ENCODE measurements at regions not wholly inside any gene's neighbourhood (a gene's known extent, or its start where the extent isn't known, plus 50 kb on each side); places are given as distances from the start of the nearest gene placed in this dataset.
A peak's percentile ranks its signal among the peaks of the same experiment; 100 is the strongest.

DNA sequence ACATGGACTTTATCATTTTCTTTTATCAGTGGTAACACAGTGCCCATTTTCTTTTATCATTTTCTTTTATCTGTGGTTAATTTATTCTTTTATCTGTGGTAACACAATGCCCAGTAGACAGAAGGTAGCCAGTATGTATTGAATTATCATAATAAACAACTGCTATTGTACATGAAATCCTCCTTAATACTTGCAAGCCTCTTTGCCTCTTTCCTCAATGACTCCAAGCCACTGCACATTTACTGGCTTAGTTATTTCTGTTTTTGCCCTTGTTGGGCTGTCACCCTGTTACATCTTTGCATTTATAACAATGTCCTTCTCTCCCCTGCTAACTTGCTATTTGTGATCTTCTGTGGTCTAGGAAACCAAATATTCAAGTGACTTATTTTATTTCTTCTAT lies 345.0 kb downstream of the ATP23 start:
- POLR2A ChIA-PET: no interaction called here
- Histone ChIP-seq H3K27me3 (ENCODE audit: control insufficient read depth, insufficient read depth, low read length) (no peaks in the 10 kb centered on the region), H3K36me3 (ENCODE audit: control insufficient read depth, insufficient read depth, low read length) (no peaks in the 10 kb centered on the region), H3K4me3 (ENCODE audit: low read depth, low read length) (no peak overlapping the region)
- CTCF ChIA-PET: interaction anchor here (1.0 to 1.7 kb wide), 2 partner anchors 9 to 19 kb away, joined by 3 to 4 read pairs; no protein-coding TSS in a partner anchor
- no peak for DNase-seq (ENCODE audit: low read depth)
- TF ChIP-seq, protein P1, sequence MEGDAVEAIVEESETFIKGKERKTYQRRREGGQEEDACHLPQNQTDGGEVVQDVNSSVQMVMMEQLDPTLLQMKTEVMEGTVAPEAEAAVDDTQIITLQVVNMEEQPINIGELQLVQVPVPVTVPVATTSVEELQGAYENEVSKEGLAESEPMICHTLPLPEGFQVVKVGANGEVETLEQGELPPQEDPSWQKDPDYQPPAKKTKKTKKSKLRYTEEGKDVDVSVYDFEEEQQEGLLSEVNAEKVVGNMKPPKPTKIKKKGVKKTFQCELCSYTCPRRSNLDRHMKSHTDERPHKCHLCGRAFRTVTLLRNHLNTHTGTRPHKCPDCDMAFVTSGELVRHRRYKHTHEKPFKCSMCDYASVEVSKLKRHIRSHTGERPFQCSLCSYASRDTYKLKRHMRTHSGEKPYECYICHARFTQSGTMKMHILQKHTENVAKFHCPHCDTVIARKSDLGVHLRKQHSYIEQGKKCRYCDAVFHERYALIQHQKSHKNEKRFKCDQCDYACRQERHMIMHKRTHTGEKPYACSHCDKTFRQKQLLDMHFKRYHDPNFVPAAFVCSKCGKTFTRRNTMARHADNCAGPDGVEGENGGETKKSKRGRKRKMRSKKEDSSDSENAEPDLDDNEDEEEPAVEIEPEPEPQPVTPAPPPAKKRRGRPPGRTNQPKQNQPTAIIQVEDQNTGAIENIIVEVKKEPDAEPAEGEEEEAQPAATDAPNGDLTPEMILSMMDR (IDR thresholded peaks at IDR 0.05; ENCODE audit: insufficient read depth, low read depth, low read length): no peak

DNA sequence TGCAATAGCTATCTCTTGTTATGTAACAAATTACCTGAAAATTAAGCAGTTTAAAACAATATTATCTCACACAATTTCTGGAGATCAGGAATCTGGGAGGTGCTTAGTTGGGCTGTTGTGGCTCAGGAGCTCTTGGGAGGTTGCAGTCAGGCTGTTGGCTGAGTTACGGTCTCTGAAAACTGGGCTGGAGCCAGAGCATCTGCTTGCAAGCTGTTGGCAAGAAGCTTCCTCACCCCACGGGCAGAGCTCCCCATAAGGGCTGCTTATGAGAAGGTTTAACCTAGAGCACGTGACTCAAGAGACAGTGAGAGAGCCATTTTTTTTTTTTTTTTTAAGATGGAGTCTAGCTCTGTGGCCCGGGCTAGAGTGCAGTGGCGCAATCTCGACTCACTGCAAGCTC lies 346.8 kb downstream of the ATP23 start:
- CTCF ChIA-PET: interaction anchor here (0.6 to 1.7 kb wide), 2 partner anchors 10 to 21 kb away, joined by 4 to 5 read pairs; no protein-coding TSS in a partner anchor
- H3K27me3 ChIP-seq (ENCODE audit: control insufficient read depth, insufficient read depth, low read length): no peaks in the 10 kb centered on the region
- TF ChIP-seq, protein P1 (IDR thresholded peaks at IDR 0.05; ENCODE audit: insufficient read depth, low read depth, low read length): no peak
- peak; percentile 39 for DNase-seq (ENCODE audit: low read depth)
- H3K36me3 ChIP-seq (ENCODE audit: control insufficient read depth, insufficient read depth, low read length): no peaks in the 10 kb centered on the region
- POLR2A ChIA-PET: no interaction called here
- no peak overlapping the region for H3K4me3 ChIP-seq (ENCODE audit: low read depth, low read length)

DNA sequence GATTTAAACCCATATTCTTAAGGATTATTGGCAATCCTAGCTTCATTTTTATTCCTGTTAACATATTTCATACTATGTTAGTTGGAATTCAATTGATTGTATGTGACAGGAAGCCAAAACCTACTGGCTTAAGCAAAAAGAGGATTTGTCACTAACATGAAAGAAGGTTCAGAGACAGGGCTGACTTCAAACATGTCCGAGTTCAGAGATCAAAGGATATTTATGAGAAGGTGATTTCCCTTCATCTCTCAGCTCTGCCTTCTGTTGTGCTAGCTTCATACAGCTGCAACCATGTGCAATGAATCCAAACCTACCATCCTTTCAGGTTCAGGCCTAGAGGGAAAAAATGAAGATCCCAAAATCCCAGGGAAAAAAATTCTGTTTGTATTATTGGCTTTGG lies 349.7 kb downstream of the ATP23 start:
- TF ChIP-seq, protein P1 (IDR thresholded peaks at IDR 0.05; ENCODE audit: insufficient read depth, low read depth, low read length): no peak
- ChIA-PET CTCF (no interaction called here), POLR2A (no interaction called here)
- DNase-seq (ENCODE audit: low read depth): no peak
- no peak overlapping the region for H3K4me3 ChIP-seq (ENCODE audit: low read depth, low read length)
- H3K27me3 ChIP-seq (ENCODE audit: control insufficient read depth, insufficient read depth, low read length): no peaks in the 10 kb centered on the region
- no peaks in the 10 kb centered on the region for H3K36me3 ChIP-seq (ENCODE audit: control insufficient read depth, insufficient read depth, low read length)

DNA sequence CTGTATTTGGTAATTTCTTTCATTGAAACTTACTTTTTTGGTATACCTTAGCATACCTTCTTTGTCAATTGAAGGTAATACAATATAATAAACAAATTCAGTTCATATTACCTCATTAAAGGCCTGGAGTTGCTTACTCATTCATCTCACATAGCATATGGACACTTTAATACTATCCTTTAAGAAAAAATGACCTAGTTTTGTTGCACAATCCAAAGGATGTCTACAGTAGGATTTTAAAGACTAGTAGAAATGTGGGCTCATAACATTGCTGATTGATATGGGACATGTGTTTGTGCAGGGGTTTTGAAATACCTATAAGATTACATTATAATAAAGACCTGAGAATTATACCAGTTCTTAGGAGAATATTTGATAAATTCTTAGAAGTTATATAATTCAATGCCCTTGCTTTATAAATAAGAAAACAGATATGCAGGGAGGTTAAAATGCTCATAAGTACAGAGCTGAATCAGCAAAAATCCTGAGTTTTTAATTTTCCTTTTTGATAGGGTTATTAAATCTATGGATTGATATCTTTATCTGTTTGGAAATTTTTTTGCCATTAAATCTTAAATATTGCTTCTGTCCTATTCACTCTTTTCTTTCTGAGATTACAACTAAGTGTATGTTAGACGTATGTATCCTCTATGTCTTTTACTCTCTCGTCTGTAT lies 352.1 kb downstream of the ATP23 start:
- POLR2A ChIA-PET: no interaction called here
- CTCF ChIA-PET: no interaction called here
- Histone ChIP-seq H3K27me3 (ENCODE audit: control insufficient read depth, insufficient read depth, low read length) (no peaks in the 10 kb centered on the region), H3K4me3 (ENCODE audit: low read depth, low read length) (no peak overlapping the region), H3K36me3 (ENCODE audit: control insufficient read depth, insufficient read depth, low read length) (no peaks in the 10 kb centered on the region)
- TF ChIP-seq, protein P1 (IDR thresholded peaks at IDR 0.05; ENCODE audit: insufficient read depth, low read depth, low read length): no peak
- DNase-seq (ENCODE audit: low read depth): no peak

DNA sequence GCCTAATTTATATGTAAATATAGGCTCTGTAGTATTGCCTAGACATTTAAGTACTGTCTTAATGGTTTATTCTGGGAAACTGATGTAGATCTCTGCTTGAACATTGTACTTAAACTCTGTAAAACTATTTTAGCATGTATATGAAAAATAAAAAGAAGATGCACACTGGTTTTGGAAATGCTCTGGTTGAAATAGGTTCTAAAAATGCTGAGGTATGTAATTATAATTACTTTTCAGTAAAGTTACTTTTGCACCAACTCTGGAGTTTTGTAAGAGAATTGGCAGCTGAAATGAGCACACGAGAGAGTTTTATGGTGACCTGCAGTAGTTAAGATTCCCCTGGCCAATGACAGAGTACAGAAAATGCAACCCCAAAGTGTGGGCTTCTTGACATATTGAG lies 353.9 kb downstream of the ATP23 start:
- ChIA-PET CTCF (no interaction called here), POLR2A (no interaction called here)
- DNase-seq (ENCODE audit: low read depth): no peak
- no peak overlapping the region for H3K4me3 ChIP-seq (ENCODE audit: low read depth, low read length)
- TF ChIP-seq, protein P1 (IDR thresholded peaks at IDR 0.05; ENCODE audit: insufficient read depth, low read depth, low read length): no peak
- no peaks in the 10 kb centered on the region for H3K27me3 ChIP-seq (ENCODE audit: control insufficient read depth, insufficient read depth, low read length)
- H3K36me3 ChIP-seq (ENCODE audit: control insufficient read depth, insufficient read depth, low read length): no peaks in the 10 kb centered on the region
